Ishikawa (cell line): ENCODE measurements at regions not wholly inside any gene's neighbourhood (a gene's known extent, or its start where the extent isn't known, plus 50 kb on each side); places are given as distances from the start of the nearest gene placed in this dataset.

Experiments used
- CEBPB ChIP-seq: IDR thresholded peaks from 2 replicates; pipeline ENCODE4 v1.6.1; 2012
- CREB1 ChIP-seq: IDR thresholded peaks from 2 replicates; pipeline ENCODE4 v1.6.1; 2012; ENCODE audit warnings: low read depth
- EGR1 ChIP-seq: IDR thresholded peaks from 2 replicates; pipeline ENCODE4 v1.6.1; 2012
- EP300 ChIP-seq: IDR thresholded peaks from 2 replicates; pipeline ENCODE4 v1.6.1; 2012; ENCODE audit warnings: borderline replicate concordance
- FOXM1 ChIP-seq: IDR thresholded peaks from 2 replicates; pipeline ENCODE4 v1.6.1; 2012; ENCODE audit warnings: low read depth, borderline replicate concordance
- NFIC ChIP-seq: IDR thresholded peaks from 2 replicates; pipeline ENCODE4 v1.6.1; 2012
- RAD21 ChIP-seq: IDR thresholded peaks from 2 replicates; pipeline ENCODE4 v1.6.1; 2012; ENCODE audit warnings: low read depth
- TAF1 ChIP-seq: IDR thresholded peaks from 2 replicates; pipeline ENCODE4 v1.6.1; 2012; ENCODE audit warnings: low read depth, mild to moderate bottlenecking
- TCF12 ChIP-seq: IDR thresholded peaks from 2 replicates; pipeline ENCODE4 v1.6.1; 2012; ENCODE audit warnings: low read depth
- TEAD4 ChIP-seq: IDR thresholded peaks from 2 replicates; pipeline ENCODE4 v1.6.1; 2012
- YY1 ChIP-seq: IDR thresholded peaks from 2 replicates; pipeline ENCODE4 v1.6.1; 2012; ENCODE audit warnings: low read depth
- ZBTB7A ChIP-seq: IDR thresholded peaks from 2 replicates; pipeline ENCODE4 v1.6.1; 2012; ENCODE audit warnings: low read depth
- TF ChIP-seq, protein P1 (sequence below): IDR thresholded peaks from 2 replicates; pipeline ENCODE4 v1.6.1; 2012
- TF ChIP-seq, protein P2 (sequence below): IDR thresholded peaks from 2 replicates; pipeline ENCODE4 v1.6.1; 2012
- TF ChIP-seq, protein P3 (sequence below): IDR thresholded peaks from 2 replicates; pipeline ENCODE4 v1.6.1; 2012; ENCODE audit warnings: low read depth, mild to moderate bottlenecking

DNA sequence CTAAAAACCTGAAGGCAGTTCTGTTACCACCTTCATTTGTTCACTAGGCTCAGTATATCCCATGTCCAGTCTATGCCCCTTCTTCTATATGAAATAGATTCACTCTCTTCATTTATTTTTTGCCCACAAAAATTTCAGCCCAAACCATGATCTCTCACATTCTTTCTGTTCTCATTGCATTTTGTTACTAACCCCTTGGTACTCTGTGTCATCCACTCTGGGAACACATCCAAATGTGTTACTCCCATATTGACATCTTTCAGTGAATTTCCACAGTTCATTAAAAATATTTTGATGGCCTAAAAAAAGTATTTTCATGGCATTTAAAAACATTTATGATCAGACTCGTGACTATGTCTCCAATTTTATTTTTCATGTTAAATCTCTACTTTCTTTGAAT, 378.9 kb downstream of the SLITRK1 start:
- TF ChIP-seq, protein P1, sequence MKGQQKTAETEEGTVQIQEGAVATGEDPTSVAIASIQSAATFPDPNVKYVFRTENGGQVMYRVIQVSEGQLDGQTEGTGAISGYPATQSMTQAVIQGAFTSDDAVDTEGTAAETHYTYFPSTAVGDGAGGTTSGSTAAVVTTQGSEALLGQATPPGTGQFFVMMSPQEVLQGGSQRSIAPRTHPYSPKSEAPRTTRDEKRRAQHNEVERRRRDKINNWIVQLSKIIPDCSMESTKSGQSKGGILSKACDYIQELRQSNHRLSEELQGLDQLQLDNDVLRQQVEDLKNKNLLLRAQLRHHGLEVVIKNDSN = no peak
- TF ChIP-seq FOXM1 (no peak), RAD21 (no peak), TAF1 (no peak), ZBTB7A (no peak), NFIC (no peak), CEBPB (no peak), EP300 (no peak), TEAD4 (no peak), EGR1 (no peak), YY1 (no peak), CREB1 (no peak), TCF12 (no peak)
- TF ChIP-seq, protein P2, sequence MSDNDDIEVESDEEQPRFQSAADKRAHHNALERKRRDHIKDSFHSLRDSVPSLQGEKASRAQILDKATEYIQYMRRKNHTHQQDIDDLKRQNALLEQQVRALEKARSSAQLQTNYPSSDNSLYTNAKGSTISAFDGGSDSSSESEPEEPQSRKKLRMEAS = no peak
- TF ChIP-seq, protein P3, sequence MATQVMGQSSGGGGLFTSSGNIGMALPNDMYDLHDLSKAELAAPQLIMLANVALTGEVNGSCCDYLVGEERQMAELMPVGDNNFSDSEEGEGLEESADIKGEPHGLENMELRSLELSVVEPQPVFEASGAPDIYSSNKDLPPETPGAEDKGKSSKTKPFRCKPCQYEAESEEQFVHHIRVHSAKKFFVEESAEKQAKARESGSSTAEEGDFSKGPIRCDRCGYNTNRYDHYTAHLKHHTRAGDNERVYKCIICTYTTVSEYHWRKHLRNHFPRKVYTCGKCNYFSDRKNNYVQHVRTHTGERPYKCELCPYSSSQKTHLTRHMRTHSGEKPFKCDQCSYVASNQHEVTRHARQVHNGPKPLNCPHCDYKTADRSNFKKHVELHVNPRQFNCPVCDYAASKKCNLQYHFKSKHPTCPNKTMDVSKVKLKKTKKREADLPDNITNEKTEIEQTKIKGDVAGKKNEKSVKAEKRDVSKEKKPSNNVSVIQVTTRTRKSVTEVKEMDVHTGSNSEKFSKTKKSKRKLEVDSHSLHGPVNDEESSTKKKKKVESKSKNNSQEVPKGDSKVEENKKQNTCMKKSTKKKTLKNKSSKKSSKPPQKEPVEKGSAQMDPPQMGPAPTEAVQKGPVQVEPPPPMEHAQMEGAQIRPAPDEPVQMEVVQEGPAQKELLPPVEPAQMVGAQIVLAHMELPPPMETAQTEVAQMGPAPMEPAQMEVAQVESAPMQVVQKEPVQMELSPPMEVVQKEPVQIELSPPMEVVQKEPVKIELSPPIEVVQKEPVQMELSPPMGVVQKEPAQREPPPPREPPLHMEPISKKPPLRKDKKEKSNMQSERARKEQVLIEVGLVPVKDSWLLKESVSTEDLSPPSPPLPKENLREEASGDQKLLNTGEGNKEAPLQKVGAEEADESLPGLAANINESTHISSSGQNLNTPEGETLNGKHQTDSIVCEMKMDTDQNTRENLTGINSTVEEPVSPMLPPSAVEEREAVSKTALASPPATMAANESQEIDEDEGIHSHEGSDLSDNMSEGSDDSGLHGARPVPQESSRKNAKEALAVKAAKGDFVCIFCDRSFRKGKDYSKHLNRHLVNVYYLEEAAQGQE = no peak

DNA sequence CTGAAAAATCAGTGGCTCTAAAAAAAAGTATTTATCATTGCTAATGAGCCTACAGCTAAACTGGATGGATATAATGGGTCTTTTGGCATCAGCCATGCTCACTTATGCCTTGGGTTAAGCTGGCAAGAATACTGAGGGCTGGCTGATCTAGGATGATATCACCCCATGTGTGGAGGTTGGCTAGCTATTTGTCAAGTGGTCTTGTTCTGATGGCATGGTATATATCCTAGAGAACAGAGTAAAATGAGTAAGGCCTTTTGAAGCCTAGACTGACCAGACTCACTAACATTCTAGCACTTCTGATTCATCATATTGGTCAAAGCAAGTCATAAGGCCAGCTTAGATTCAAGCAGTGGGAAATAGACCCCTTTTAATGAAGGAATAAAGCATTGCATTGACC, 383.0 kb downstream of the SLITRK1 start:
- no peak for TF ChIP-seq EGR1
- TF ChIP-seq ZBTB7A = no peak
- no peak for TF ChIP-seq TEAD4
- TF ChIP-seq, protein P1 = no peak
- no peak for TF ChIP-seq RAD21
- TF ChIP-seq, protein P3 = no peak
- no peak for TF ChIP-seq YY1
- TF ChIP-seq EP300 = no peak
- no peak for TF ChIP-seq FOXM1
- TF ChIP-seq NFIC = no peak
- TF ChIP-seq CEBPB = no peak
- no peak for TF ChIP-seq CREB1
- TF ChIP-seq, protein P2 = no peak
- TF ChIP-seq TAF1 = no peak
- no peak for TF ChIP-seq TCF12

DNA sequence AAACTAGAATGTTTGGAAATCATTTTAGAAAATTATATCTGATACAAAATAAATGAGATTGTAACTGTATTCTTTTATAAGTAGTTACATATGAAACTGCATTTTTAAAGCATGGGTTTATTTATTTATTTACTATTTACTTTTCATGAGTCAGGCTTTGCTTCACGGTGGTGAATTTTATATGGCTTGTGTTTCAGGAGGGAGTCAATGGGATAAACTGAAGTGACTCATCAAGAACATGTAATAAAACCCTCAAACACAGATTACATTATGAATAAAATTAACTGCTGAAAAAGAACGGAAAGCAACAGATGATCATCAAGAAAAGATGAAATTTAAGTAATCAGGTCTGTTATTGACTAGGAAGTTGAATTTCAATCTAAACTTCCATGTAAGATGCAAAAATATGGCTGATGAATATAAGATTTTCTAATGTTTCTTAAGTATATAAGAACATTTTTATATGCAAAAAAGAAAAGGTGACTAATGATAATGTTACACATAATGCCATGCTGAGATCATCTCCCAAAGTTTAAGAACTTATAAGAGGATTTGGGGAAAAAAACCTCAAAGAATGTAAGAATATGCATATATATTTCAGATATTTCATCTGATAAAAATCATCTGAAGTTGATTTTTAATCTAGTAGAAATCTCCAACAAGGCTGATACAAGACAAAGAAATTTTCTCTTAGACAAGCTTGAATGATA, 383.6 kb downstream of the SLITRK1 start:
- TF ChIP-seq RAD21 (no peak), EGR1 (no peak), CEBPB (no peak), ZBTB7A (no peak), TEAD4 (no peak), CREB1 (no peak), TCF12 (no peak), TAF1 (no peak), YY1 (no peak), EP300 (no peak), NFIC (no peak), FOXM1 (no peak)
- TF ChIP-seq, protein P2 = no peak
- TF ChIP-seq, protein P3 = no peak
- TF ChIP-seq, protein P1 = no peak
